ENCODE measurements at regions not wholly inside any gene's neighbourhood (a gene's known extent, or its start where the extent isn't known, plus 50 kb on each side); places are given as distances from the start of the nearest gene placed in this dataset.
"Not testable (repeated sequence)": the region's sequence is repeated elsewhere in the genome, so short reads cannot be mapped to it uniquely, and the experiment has no call there.

DNA sequence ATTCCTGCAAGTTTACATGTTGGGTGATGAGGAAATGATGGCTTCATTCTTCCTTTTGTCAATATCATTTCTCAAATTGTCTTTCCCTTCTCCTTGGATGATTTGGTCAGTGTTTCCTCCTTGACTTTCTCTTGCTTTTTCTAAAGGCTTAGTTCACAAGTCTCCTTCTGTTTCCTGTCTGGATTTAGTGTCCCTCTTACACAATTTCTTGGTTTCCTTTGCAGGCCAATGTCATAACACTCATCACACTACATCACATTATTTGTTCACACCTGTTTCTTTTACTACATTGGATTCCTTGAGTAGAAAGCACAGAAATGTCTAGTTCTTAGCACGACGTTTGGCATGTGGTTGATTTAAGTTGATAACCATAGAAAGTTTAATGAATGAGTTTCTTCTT is 490.7 kb downstream of the TDRD3 start:
- no peak for DNase-seq

DNA sequence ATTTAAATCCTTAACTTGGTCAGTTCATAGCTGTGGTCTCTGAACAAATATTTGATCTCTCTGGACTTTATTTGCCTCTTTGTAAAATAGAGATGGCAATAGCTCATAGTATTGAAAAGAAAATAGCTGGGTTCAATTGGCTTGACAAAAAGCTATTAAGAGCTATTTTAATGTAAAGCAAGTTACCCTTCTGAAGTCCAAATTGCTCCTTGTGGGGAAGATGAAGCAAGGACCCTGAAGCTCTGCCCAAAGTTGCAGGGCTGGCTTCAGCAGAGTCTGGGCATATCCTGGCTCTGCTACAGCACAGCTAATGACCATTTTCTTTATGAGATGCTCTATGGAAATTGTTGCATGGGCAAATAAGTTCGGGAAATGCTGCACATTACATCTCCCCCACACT is 484.5 kb downstream of the TDRD3 start:
- no peak for DNase-seq

DNA sequence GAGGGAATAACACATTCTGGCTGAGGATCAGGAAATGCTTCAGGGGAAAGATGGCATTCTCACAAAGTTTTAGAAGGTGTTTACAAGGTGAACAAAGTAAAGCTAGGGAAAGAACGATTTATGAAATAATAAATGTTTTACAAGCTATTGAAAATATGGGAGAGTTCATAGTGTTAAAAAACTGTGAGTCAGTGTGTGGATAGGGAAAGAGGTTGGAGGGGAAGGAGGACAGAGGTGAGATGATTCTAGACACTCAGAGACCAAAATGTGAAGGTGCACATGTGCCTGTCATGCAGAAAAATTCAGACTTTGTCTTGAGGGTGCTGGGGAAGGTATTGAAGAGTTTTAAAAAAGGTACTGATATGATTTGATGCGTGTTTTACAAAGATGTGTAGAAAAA is 476.1 kb downstream of the TDRD3 start:
- DNase-seq, result no peak

- no peak for DNase-seq
Measured at GRCh38 chr13:60869941-60870613, 473.1 kb downstream of the TDRD3 start.

DNA sequence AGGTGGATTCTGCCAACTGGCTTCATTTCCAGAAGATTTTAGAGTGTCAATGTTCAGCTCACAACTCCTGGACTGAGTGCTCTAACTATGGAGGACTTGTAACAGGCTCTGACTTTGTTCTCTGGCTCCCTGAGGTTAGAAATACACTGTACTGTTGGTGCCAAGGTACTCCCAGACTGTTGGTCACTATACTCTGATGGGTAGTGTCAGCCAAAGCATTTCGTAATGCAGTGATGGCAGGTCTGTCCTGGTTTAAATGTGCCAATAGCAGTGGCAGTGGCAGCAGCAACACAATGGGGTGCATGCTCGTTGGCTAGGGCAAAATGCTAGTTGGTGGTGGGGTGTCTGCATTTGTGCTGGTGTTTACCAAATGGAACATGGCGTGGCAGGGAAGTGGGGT is 472.2 kb downstream of the TDRD3 start:
- no peak for DNase-seq

- DNase-seq, result no peak
Measured at GRCh38 chr13:60862036-60862435, 465.0 kb downstream of the TDRD3 start.

DNA sequence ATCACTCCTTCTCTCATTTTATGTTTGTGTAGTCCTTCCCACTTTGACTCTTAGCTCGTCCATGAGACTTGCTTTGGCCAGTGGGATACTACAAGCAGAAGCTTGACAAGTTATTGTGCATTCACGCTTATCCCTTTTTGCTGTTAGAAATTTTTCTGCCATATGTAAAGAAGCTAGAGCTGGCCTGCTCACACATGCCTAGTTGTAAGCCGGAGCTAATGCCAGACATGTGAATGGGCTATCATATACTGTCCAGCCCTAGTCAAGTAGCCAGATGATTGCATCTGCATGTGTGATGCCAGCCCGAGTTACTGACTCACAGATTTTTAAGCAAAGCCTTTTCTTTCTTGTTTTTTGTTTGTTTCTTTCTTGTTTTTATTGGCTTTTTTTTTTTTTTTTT is 460.7 kb downstream of the TDRD3 start:
- DNase-seq, result no peak

- DNase-seq, result no peak
Measured at GRCh38 chr13:60852886-60853285, 455.9 kb downstream of the TDRD3 start.

DNA sequence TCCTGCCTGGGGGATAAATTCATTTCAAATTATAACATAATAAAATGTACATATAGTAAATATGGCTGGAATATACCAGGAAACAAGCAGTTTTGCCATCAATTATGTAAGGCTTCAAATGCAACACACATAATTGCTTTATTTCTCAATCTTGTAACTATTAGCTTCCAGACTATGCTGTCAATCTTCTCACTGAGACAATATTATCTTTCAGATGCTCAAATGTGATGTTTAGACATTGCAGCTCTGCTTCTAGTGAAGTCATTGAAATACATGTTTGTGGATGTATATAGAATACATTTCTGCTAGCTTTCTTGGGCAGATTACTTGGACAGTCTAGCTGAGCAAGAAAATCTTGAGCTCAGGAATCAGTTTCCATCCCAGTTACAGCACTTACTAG is 454.4 kb downstream of the TDRD3 start:
- DNase-seq, result no peak

GRCh38 chr13:60850526-60850925 is 453.5 kb downstream of the TDRD3 start:
- no peak for DNase-seq

GRCh38 chr13:60838581-60838980 is 441.6 kb downstream of the TDRD3 start:
- DNase-seq, result no peak

DNA sequence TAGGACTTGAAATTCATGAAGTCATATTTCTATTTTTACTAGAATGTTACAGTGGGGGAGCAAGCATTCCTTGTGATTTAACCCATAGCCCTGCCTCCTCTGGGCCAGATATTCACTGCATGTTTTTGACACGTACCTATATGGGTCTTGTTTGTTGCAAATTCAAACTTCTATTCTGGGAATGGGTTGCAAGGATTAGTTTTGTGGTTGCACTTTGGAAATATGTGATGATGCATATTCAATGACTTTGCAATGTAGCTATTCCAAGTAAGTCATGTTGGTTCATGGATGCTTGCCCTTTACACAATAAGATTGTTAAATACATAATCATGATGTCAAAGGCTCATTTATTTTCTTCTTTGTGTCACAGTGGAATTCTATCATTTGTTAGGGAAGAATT is 440.8 kb downstream of the TDRD3 start:
- DNase-seq, result no peak

DNA sequence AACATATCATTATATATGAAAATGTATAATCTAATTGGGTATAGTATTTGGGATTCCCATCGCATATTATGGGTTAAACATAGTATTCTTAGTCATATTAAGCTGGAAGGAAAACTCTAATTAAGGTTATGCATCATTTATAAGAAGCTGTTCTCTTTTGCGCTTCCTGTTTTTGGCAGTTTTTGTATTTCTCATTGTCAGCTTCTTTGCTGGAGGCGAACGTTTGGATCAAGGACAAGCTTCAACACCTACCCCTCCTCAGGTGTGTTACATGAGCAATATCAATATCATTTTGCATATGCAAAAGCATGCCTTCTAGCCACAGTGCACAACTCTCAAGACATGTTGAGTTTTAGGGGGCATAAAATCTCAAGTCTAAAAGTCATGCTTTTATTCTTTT is 439.8 kb downstream of the TDRD3 start:
- DNase-seq, result no peak

GRCh38 chr13:60811581-60811980 is 414.6 kb downstream of the TDRD3 start:
- no peak for DNase-seq

- not testable (repeated sequence) for DNase-seq
Measured at GRCh38 chr13:60805640-60806039, 408.6 kb downstream of the TDRD3 start.

DNA sequence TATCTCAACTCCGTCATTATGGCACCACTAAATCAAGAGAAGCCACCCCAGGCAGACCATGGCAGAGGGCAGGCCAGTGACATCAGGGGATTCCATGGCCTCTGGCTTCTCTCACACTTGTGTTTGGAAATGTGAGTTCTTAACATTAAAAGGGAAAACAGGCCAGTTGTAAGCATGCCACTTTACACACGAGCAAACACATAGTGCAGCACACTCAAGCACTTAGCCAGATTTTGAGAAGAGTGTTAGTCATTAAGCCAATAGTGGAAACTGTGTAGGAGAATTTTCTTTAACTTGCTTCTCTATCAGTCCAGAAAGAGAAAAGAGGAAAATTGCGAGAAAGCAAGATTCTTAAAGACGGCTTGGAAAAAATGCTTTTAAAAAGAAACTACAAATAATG is 401.5 kb downstream of the TDRD3 start:
- no peak for DNase-seq

- no peak for DNase-seq
Measured at GRCh38 chr13:60797112-60797511, 400.1 kb downstream of the TDRD3 start.

DNA sequence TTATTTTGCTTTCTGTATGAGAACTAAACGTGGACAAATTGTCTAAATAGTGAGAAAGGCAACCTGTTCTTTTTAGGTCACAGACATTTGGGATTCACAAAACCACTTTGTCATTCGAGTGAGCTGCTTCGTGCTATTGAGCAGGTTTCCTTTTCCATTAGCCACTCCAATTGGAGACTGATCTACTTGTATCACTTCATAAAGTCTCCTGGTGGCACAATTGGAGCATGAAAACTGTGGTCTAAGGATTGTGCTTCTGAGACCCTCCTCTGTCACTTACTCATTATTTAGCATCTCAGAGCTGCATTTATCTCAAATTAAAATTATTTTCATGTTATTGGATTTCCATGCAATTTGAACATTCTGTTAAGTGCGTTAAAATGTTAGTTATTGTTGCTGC is 397.7 kb downstream of the TDRD3 start:
- DNase-seq, result peak in 1 of 2 experiments; percentile 5

GRCh38 chr13:60790620-60791019 is 393.6 kb downstream of the TDRD3 start:
- no peak for DNase-seq

GRCh38 chr13:60788156-60788829 is 391.3 kb downstream of the TDRD3 start:
- DNase-seq, result no peak

DNA sequence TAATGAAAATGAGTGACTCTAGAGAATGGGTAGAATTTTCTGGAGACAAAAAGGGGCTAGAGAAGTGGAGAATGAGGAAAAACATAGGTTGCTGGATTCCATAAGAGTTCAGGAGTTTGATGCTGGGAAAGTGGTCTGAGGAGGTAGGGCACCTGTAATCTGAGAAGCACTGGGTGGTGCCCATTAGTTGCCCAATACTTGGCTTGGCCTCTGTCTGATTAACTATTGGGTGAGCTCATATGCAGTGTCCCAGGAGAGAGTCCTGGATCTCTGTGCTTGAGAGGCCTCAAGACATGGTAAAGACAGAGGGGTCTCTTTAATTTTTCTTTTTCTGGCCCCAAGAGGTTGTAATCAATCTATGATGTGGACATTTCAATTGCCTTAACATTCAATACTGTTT is 390.1 kb downstream of the TDRD3 start:
- DNase-seq, result no peak

GRCh38 chr13:60772726-60773125 is 375.7 kb downstream of the TDRD3 start:
- DNase-seq, result no peak

- no peak for DNase-seq
Measured at GRCh38 chr13:60765700-60766411, 368.8 kb downstream of the TDRD3 start.

DNA sequence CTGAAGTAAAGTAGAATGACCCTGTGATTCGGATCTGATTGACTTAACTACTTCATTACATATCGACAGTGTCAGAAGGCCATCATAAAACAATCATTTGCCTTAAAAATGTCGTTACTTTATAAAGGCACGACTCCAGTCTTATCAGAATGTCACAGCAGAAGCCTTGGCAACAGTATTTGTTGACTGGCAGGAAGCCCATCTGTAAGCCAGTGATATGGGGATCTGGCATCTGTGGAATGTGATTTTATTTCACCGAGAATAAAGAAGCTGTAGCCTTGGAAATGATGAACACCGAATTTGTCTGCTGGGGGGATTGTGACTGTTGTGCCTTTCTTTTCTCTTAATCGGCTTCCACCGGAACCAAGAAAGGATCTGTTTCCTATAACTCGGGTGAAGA is 362.5 kb downstream of the TDRD3 start:
- DNase-seq, result no peak

Data from NCI-H524 (cell line).